HG03196 (cell line): ENCODE measurements at regions not wholly inside any gene's neighbourhood (a gene's known extent, or its start where the extent isn't known, plus 50 kb on each side); places are given as distances from the start of the nearest gene placed in this dataset.

Source experiments
- ATAC-seq: cut with Tn5 transposase; IDR thresholded peaks from one replicate; pipeline ENCODE4 v1.9.1; 2021; ENCODE audit not compliant: unreplicated experiment

DNA sequence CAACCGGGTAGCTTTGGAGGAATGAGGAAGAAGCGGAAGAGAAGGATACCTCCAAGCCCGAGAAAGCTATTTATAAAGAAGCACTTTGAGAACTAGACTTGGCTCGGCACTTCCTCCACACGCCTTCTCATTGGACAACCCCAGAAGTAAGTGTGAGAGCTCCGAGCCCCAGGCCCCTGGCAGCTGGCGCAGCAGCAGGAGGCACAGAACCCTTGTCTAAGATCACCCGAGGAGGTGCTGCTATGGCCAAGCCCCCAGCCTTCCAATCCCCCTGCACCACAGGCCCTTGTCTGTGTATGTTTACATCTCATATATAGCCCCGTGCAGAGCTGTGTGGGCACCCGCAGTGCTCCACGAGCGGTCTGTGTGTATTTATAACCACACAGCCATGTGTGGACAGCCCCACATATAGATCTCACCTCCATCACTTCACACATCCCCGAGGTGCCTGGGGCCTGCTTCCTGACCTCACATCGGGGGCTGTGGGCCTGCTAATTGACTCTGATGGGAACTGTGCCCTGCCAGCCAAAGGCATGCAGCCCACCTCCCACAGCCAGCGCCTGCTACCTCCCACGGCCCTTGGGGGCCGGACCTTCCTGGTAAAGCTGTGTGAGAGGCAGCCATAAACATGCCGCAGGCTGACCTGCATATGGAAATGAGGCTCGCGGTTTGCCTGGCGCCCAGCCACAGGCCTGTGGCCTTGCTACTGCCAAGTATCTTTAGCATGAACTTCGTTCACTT is 96.1 kb downstream of the C17orf67 start:
- no peak for ATAC-seq

DNA sequence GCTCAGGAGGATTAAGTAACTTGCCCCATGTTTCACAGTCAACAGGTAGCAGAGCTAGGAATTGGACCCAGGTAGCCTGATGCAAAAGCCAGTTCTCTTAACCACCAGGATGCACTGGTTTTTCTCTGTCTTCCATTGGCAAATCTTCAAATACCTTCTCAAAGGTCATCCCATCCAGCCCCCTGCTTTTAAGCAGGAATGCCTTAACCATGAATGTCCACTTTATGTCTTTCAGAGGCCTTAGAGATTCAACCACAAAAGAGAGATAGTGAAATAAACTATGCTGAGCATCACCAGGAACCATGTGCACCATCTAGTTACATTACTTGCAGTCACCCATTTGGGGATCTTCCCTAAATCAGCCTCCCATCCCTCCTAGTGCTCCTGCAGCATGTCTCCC is 94.3 kb downstream of the C17orf67 start:
- ATAC-seq = no peak

DNA sequence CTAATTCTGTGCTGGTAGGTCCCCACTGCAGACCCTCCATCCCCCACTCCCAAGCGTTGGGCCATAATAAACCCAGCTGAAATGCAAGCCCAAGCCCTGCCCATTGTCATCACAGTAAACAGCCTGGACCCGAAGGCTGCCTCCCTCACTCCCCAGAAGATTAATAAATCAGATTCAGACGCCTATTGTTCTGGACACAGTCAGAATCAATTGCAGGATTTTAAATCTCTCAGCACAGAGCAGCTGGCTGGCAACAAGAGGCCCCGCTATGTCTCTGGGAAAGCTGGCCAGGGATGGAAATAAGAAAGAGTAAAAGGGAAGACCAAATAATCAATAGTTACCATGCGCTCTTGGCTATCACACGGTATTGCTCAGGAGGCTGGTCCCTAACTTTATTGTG is 93.9 kb downstream of the C17orf67 start:
- no peak for ATAC-seq

DNA sequence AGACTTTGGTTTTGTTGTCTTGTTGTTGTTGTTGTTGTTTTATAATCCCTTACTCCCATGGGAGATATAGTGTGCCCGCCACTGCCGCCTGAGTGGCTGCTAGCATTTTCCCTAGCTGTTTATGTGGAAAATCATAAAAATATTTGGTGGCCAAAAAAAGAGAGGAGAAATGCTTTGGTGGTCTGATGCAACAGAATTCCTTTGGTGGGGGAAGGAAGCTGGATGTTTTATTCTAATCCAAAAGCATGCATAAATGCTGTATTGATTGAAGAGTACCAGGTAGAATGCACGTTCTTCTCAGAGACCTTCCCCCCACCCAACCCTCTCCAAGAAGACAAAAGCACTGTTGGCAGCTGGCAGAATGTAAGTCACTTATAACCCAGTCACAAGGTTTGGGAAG is 93.2 kb downstream of the C17orf67 start:
- ATAC-seq = no peak
